ENCODE measurements at regions not wholly inside any gene's neighbourhood (a gene's known extent, or its start where the extent isn't known, plus 50 kb on each side); places are given as distances from the start of the nearest gene placed in this dataset.

GRCh38 chr15:62850318-62850717 is 192.2 kb upstream of the TPM1 start:
- no peak for TF ChIP-seq ELF4 (CRISPR knock-in tag; IDR thresholded peaks at IDR 0.05; ENCODE audit: low read depth)
- TF ChIP-seq ZNF263 (CRISPR knock-in tag; IDR thresholded peaks at IDR 0.05; ENCODE audit: low read depth) = no peak
- TF ChIP-seq CTCF (IDR thresholded peaks at IDR 0.05) = no peak
- TF ChIP-seq NFYB (CRISPR knock-in tag; conservative IDR thresholded peaks at IDR 0.05; ENCODE audit: low read depth) = no peak
- no peak for TF ChIP-seq ATF3 (CRISPR knock-in tag; conservative IDR thresholded peaks at IDR 0.05)
- no peak for TF ChIP-seq ZNF281 (CRISPR knock-in tag; IDR thresholded peaks at IDR 0.05)
- no peak for TF ChIP-seq NR2C2 (CRISPR knock-in tag; IDR thresholded peaks at IDR 0.05)
- TF ChIP-seq CREB1 (CRISPR knock-in tag; IDR thresholded peaks at IDR 0.05) = no peak
- no peak for TF ChIP-seq ZNF121 (CRISPR knock-in tag; IDR thresholded peaks at IDR 0.05)
- TF ChIP-seq E2F4 (CRISPR knock-in tag; IDR thresholded peaks at IDR 0.05; ENCODE audit: borderline replicate concordance, low read depth) = no peak
- peak; percentile 46; the same call in 1 of the 2 replicates for TF ChIP-seq MAX (CRISPR knock-in tag; IDR thresholded peaks at IDR 0.05)
